ENCODE measurements at regions not wholly inside any gene's neighbourhood (a gene's known extent, or its start where the extent isn't known, plus 50 kb on each side); places are given as distances from the start of the nearest gene placed in this dataset. TPM values are rescaled to one million over a fixed set of nuclear protein-coding genes. Genes with fewer than 3 reads are reported as not detected.

- no peaks in the 10 kb centered on the region for H3K36me3 ChIP-seq
- TF ChIP-seq POLR2AphosphoS5 (IDR thresholded peaks at IDR 0.05; ENCODE audit: insufficient read depth in 1 of 2, low read depth in 1 of 2) = no peak
- TF ChIP-seq, protein P1, sequence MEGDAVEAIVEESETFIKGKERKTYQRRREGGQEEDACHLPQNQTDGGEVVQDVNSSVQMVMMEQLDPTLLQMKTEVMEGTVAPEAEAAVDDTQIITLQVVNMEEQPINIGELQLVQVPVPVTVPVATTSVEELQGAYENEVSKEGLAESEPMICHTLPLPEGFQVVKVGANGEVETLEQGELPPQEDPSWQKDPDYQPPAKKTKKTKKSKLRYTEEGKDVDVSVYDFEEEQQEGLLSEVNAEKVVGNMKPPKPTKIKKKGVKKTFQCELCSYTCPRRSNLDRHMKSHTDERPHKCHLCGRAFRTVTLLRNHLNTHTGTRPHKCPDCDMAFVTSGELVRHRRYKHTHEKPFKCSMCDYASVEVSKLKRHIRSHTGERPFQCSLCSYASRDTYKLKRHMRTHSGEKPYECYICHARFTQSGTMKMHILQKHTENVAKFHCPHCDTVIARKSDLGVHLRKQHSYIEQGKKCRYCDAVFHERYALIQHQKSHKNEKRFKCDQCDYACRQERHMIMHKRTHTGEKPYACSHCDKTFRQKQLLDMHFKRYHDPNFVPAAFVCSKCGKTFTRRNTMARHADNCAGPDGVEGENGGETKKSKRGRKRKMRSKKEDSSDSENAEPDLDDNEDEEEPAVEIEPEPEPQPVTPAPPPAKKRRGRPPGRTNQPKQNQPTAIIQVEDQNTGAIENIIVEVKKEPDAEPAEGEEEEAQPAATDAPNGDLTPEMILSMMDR (IDR thresholded peaks at IDR 0.05) = no peak
- no peak for TF ChIP-seq POLR2A (IDR thresholded peaks at IDR 0.05)
- no peak overlapping the region for H3K27ac ChIP-seq
- H3K27me3 ChIP-seq = no peaks in the 10 kb centered on the region
- intact Hi-C loops (cut with DNase I) = no loop called here
- no peaks in the 10 kb centered on the region for H3K9me3 ChIP-seq
- no peaks in the 10 kb centered on the region for H3K4me1 ChIP-seq
- DNase-seq (ENCODE audit: extremely low spot score in 2 of 2) = no peak
- H3K4me3 ChIP-seq = no peak overlapping the region
Observed at GRCh38 chr13:31684466-31684865, 54.9 kb upstream of the RXFP2 start.

- Histone ChIP-seq H3K36me3 (no peaks in the 10 kb centered on the region), H3K27ac (no peak overlapping the region), H3K4me3 (no peak overlapping the region), H3K9me3 (no peaks in the 10 kb centered on the region), H3K4me1 (no peaks in the 10 kb centered on the region), H3K27me3 (no peaks in the 10 kb centered on the region)
- intact Hi-C loops (cut with DNase I) = no loop called here
- TF ChIP-seq POLR2AphosphoS5 (IDR thresholded peaks at IDR 0.05; ENCODE audit: insufficient read depth in 1 of 2, low read depth in 1 of 2) (no peak), POLR2A (IDR thresholded peaks at IDR 0.05) (no peak)
- TF ChIP-seq, protein P1 (IDR thresholded peaks at IDR 0.05) = no peak
- DNase-seq (ENCODE audit: extremely low spot score in 2 of 2) = no peak
Observed at GRCh38 chr13:31686670-31687425, 52.5 kb upstream of the RXFP2 start.

Small RNA genes lying in the stretch of these regions (small RNA-seq; reads per million reads assigned to genes)
- not detected for gene AL161616.1
